K562 (cell line): ENCODE measurements at regions not wholly inside any gene's neighbourhood (a gene's known extent, or its start where the extent isn't known, plus 50 kb on each side); places are given as distances from the start of the nearest gene placed in this dataset.

ENCODE experiments used
- ARNT ChIP-seq, 2 experiments: fragments of 450-650 bp; IDR thresholded peaks; 2 replicates each; pipeline ENCODE4 v1.6.1; 2016; ENCODE audit warnings: mild to moderate bottlenecking in 1 of 2
- DDX20 ChIP-seq: fragments of 450-650 bp; IDR thresholded peaks from 2 replicates; pipeline ENCODE4 v1.6.1; 2016; ENCODE audit warnings: missing genetic modification characterization, low read depth, mild to moderate bottlenecking, missing compliant biosample characterization, moderate library complexity
- ELF2 ChIP-seq: fragments of 250-450 bp; sonication (Bioruptor Pico); IDR thresholded peaks from 2 replicates; pipeline ENCODE4 v1.5.0; 2021; ENCODE audit warnings: mild to moderate bottlenecking
- FOSL1 ChIP-seq: fragments of 200-800 bp; sonication (Bioruptor generic); conservative IDR thresholded peaks from 2 replicates; pipeline ENCODE4 v1.6.1; 2016; ENCODE audit warnings: missing genetic modification characterization, missing compliant biosample characterization
- GATAD2A ChIP-seq: fragments of 450-650 bp; IDR thresholded peaks from 2 replicates; pipeline ENCODE4 v1.6.1; 2017
- MAFK ChIP-seq: IDR thresholded peaks from 2 replicates; pipeline ENCODE4 v1.6.1; 2011; ENCODE audit warnings: low read length, improper control_type of control experiment
- MTF1 ChIP-seq: fragments of 250-450 bp; sonication (Bioruptor Pico); IDR thresholded peaks from 2 replicates; pipeline ENCODE4 v1.9.0; 2021; ENCODE audit warnings: moderate library complexity, mild to moderate bottlenecking, inconsistent platforms, borderline replicate concordance
- PHB2 ChIP-seq: fragments of 450-650 bp; IDR thresholded peaks from 2 replicates; pipeline ENCODE4 v1.6.1; 2017; ENCODE audit warnings: low read depth
- TAL1 ChIP-seq: fragments of 450-650 bp; IDR thresholded peaks from 2 replicates; pipeline ENCODE4 v1.6.1; 2016; ENCODE audit warnings: mild to moderate bottlenecking
- TF ChIP-seq, protein P1 (sequence below): fragments of 250-450 bp; sonication (Bioruptor Pico); IDR thresholded peaks from 2 replicates; pipeline ENCODE4 v1.4.0; 2020; ENCODE audit warnings: mild to moderate bottlenecking, moderate library complexity, borderline replicate concordance
- TF ChIP-seq, protein P2 (sequence below): fragments of 450-650 bp; IDR thresholded peaks from 2 replicates; pipeline ENCODE4 v1.6.1; 2017; ENCODE audit warnings: antibody characterized with exemption
- TF ChIP-seq, protein P3 (sequence below), 2 experiments: fragments of 450-650 bp in 1 of 2; sonication (generic) in 1 of 2; formaldehyde crosslinking in 1 of 2; IDR thresholded peaks in 1 of 2; conservative IDR thresholded peaks in 1 of 2; 2 replicates each; pipeline versions ENCODE4 v1.6.1 to v1.8.1; 2016 to 2023; ENCODE audit warnings: mild to moderate bottlenecking in 2 of 2, moderate library complexity in 2 of 2, inconsistent platforms in 1 of 2, missing genetic modification reagents in 1 of 2
- TF ChIP-seq, protein P4 (sequence below), 2 experiments: IDR thresholded peaks in 1 of 2; conservative IDR thresholded peaks in 1 of 2; 2 replicates each; pipeline ENCODE4 v1.6.1; 2016; ENCODE audit warnings: low read depth in 2 of 2, mild to moderate bottlenecking in 1 of 2, missing compliant biosample characterization in 1 of 2, missing genetic modification characterization in 1 of 2, moderate library complexity in 1 of 2
- TF ChIP-seq, protein P5 (sequence below), 2 experiments: fragments of 450-650 bp; conservative IDR thresholded peaks; 2 replicates each; pipeline ENCODE4 v1.6.1; 2017; ENCODE audit warnings: mild to moderate bottlenecking in 2 of 2, moderate library complexity in 2 of 2
- TF ChIP-seq, protein P6 (sequence below): sonication (generic); IDR thresholded peaks from 2 replicates; pipeline ENCODE4 v1.6.1; 2016

DNA sequence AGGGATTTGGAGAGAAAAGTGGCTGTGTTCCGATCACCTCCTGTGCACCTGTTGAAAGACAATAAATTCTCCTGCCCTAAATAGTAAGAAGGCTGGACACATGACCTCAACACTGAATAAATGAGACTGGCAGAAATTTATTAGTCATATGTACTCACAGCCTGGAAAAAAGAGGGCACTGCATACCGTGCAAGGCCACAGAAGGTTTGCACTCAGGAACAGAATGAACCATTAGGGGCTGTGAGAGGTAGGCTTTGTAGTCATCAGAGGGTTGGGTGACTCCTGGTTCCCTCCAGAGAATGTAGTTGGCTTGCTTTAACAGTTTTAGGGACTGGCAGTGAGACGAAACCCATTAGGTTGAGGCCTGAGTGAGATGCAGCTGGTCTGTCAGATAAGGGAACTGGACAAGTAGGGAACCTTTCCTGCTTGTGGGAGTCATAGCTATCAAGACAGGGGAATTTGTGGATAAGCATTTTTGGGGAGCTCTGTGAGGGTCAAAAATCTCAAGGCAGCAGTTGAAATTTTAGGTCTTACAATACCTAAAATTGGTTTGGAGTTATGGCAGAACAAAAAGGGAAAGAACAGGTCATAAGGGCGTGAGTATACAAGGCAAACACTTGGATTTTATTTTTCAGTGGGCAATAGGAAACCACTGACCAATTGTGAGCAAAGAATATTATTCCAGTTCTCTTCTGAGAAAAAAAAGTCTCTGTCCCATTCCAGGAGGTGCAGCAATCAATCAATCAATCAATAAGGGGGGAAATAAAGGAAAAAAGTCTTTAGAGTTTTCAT lies 67.9 kb upstream of the BTN3A2 start (continued):
- TF ChIP-seq, protein P1, sequence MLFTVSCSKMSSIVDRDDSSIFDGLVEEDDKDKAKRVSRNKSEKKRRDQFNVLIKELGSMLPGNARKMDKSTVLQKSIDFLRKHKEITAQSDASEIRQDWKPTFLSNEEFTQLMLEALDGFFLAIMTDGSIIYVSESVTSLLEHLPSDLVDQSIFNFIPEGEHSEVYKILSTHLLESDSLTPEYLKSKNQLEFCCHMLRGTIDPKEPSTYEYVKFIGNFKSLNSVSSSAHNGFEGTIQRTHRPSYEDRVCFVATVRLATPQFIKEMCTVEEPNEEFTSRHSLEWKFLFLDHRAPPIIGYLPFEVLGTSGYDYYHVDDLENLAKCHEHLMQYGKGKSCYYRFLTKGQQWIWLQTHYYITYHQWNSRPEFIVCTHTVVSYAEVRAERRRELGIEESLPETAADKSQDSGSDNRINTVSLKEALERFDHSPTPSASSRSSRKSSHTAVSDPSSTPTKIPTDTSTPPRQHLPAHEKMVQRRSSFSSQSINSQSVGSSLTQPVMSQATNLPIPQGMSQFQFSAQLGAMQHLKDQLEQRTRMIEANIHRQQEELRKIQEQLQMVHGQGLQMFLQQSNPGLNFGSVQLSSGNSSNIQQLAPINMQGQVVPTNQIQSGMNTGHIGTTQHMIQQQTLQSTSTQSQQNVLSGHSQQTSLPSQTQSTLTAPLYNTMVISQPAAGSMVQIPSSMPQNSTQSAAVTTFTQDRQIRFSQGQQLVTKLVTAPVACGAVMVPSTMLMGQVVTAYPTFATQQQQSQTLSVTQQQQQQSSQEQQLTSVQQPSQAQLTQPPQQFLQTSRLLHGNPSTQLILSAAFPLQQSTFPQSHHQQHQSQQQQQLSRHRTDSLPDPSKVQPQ = no peak
- TF ChIP-seq, protein P2, sequence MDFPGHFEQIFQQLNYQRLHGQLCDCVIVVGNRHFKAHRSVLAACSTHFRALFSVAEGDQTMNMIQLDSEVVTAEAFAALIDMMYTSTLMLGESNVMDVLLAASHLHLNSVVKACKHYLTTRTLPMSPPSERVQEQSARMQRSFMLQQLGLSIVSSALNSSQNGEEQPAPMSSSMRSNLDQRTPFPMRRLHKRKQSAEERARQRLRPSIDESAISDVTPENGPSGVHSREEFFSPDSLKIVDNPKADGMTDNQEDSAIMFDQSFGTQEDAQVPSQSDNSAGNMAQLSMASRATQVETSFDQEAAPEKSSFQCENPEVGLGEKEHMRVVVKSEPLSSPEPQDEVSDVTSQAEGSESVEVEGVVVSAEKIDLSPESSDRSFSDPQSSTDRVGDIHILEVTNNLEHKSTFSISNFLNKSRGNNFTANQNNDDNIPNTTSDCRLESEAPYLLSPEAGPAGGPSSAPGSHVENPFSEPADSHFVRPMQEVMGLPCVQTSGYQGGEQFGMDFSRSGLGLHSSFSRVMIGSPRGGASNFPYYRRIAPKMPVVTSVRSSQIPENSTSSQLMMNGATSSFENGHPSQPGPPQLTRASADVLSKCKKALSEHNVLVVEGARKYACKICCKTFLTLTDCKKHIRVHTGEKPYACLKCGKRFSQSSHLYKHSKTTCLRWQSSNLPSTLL = peak; percentile 60
- TF ChIP-seq DDX20 (tag) = no peak
- TF ChIP-seq, protein P3, sequence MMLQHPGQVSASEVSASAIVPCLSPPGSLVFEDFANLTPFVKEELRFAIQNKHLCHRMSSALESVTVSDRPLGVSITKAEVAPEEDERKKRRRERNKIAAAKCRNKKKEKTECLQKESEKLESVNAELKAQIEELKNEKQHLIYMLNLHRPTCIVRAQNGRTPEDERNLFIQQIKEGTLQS (IDR thresholded peaks at IDR 0.05) = peak; percentile 63; the same call in 1 of the 2 replicates
- TF ChIP-seq, protein P3 (CRISPR knock-in tag; conservative IDR thresholded peaks at IDR 0.05) = 0 out of 2 replicates have a peak, but pooled peaks have one; percentile 38
- TF ChIP-seq, protein P4, sequence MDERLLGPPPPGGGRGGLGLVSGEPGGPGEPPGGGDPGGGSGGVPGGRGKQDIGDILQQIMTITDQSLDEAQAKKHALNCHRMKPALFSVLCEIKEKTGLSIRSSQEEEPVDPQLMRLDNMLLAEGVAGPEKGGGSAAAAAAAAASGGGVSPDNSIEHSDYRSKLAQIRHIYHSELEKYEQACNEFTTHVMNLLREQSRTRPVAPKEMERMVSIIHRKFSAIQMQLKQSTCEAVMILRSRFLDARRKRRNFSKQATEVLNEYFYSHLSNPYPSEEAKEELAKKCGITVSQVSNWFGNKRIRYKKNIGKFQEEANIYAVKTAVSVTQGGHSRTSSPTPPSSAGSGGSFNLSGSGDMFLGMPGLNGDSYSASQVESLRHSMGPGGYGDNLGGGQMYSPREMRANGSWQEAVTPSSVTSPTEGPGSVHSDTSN (CRISPR knock-in tag; IDR thresholded peaks at IDR 0.05; ENCODE audit: low read depth) = no peak
- TF ChIP-seq, protein P4 (tag; conservative IDR thresholded peaks at IDR 0.05; ENCODE audit: low read depth) = peak; percentile 84
- TF ChIP-seq MTF1 = no peak
- TF ChIP-seq MAFK = peak; percentile 70
- TF ChIP-seq, protein P5, sequence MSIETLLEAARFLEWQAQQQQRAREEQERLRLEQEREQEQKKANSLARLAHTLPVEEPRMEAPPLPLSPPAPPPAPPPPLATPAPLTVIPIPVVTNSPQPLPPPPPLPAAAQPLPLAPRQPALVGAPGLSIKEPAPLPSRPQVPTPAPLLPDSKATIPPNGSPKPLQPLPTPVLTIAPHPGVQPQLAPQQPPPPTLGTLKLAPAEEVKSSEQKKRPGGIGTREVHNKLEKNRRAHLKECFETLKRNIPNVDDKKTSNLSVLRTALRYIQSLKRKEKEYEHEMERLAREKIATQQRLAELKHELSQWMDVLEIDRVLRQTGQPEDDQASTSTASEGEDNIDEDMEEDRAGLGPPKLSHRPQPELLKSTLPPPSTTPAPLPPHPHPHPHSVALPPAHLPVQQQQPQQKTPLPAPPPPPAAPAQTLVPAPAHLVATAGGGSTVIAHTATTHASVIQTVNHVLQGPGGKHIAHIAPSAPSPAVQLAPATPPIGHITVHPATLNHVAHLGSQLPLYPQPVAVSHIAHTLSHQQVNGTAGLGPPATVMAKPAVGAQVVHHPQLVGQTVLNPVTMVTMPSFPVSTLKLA (conservative IDR thresholded peaks at IDR 0.05) = peak in 1 of 2 experiments; percentile 38; a peak in 3 of 4 replicates
- peak; percentile 96; the same call in 1 of the 2 replicates for TF ChIP-seq GATAD2A
- TF ChIP-seq, protein P6, sequence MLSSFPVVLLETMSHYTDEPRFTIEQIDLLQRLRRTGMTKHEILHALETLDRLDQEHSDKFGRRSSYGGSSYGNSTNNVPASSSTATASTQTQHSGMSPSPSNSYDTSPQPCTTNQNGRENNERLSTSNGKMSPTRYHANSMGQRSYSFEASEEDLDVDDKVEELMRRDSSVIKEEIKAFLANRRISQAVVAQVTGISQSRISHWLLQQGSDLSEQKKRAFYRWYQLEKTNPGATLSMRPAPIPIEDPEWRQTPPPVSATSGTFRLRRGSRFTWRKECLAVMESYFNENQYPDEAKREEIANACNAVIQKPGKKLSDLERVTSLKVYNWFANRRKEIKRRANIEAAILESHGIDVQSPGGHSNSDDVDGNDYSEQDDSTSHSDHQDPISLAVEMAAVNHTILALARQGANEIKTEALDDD = peak; percentile 96
- TF ChIP-seq PHB2 = peak; percentile 87
- peak in 1 of 2 experiments; percentile 76; a peak in 2 of 4 replicates for TF ChIP-seq ARNT (IDR thresholded peaks at IDR 0.05)
- TF ChIP-seq FOSL1 = no peak; the same call in 1 of the 2 replicates
- peak; percentile 95 for TF ChIP-seq TAL1
- no peak for TF ChIP-seq ELF2
